Large intestine (tissue), 3 donors: ENCODE measurements at regions not wholly inside any gene's neighbourhood (a gene's known extent, or its start where the extent isn't known, plus 50 kb on each side); places are given as distances from the start of the nearest gene placed in this dataset.

Experiments
- DNase-seq, 2 donors: peaks; one replicate each; pipeline versions ENCODE4 v3.0.0 to v3.0.0-alpha.2; 2013
- H3K27ac ChIP-seq: one replicate; pipeline ENCODE4 v1.5.1; 2013; ENCODE audit warnings: low read length
- H3K27me3 ChIP-seq: 2 replicates; pipeline ENCODE4 v1.6.1; 2013; ENCODE audit warnings: low read length; ENCODE audit not compliant: control insufficient read depth, insufficient read depth
- H3K36me3 ChIP-seq: 2 replicates; pipeline ENCODE4 v1.6.1; 2013; ENCODE audit warnings: low read length; ENCODE audit not compliant: control insufficient read depth, insufficient read depth
- H3K4me1 ChIP-seq: one replicate; pipeline ENCODE4 v1.6.1; 2013; ENCODE audit warnings: low read length; ENCODE audit not compliant: control insufficient read depth, insufficient read depth
- H3K4me3 ChIP-seq: one replicate; pipeline ENCODE4 v1.5.1; 2013; ENCODE audit warnings: low read length
- H3K9me3 ChIP-seq: one replicate; pipeline ENCODE4 v1.6.1; 2013; ENCODE audit warnings: mild to moderate bottlenecking, low read depth, low read length, moderate library complexity; ENCODE audit not compliant: control insufficient read depth
- WGBS: methylation state at CpG from one replicate; pipeline ENCODE4 v1.1.5; 2013; ENCODE audit warnings: low lambda C conversion rate; ENCODE audit not compliant: insufficient coverage; 5-methylcytosine and 5-hydroxymethylcytosine counted together

DNA sequence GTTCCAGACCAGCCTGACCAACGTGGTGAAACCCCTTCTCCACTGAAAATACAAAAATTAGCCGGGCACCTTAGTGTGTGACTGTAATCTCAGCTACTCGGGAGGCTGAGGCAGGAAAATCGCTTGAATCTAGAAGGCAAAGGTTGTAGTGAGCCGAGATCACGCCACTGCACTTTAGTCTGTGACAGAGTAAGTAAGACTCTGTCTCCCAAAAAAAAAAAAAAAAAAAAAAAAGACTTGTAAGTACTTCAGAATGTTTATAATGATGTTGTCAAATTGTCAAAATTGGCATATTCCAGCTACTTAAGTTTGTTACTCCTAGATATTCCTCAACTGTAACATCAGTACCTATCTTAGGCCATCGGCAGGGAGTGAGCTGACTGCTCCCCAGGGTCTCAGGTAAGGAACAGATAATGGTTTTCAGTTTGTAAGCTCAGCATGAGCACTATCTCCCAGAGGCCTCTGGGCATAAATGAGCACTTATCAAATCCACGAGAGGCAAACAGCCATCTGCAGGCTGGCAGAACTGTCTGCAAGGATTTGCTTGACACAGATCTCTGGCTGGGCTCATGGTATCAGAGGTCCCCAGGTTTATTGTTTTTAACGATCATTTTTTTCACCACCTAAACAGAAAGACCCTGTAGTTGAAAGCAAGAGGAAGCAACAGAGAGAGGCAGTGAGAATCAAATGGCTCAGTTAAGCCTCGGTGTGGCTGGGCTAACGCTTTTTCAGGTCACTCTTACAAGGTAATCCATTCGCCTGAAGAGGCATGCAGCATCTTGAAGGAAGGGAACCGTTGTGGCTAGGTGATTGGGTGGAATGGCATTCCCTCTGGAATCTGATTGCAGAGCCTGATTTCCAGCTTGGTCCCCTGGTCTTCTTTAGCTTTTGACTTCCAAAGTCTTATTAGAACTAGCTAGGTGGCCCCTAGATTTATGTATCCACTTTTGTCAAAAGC is 115.9 kb downstream of the LY86 start:
- H3K4me3 ChIP-seq: no peak overlapping the region
- no CpG with 5 or more reads among the region's 13 CpGs for WGBS
- peaks cover 52% of the 10 kb centered on the region for H3K4me1 ChIP-seq
- no peaks in the 10 kb centered on the region for H3K9me3 ChIP-seq
- H3K36me3 ChIP-seq: no peaks in the 10 kb centered on the region
- DNase-seq: peak in 1 of 2 donors; percentile 82
- peak overlapping the region; percentile 90 for H3K27ac ChIP-seq
- H3K27me3 ChIP-seq: no peaks in the 10 kb centered on the region

DNA sequence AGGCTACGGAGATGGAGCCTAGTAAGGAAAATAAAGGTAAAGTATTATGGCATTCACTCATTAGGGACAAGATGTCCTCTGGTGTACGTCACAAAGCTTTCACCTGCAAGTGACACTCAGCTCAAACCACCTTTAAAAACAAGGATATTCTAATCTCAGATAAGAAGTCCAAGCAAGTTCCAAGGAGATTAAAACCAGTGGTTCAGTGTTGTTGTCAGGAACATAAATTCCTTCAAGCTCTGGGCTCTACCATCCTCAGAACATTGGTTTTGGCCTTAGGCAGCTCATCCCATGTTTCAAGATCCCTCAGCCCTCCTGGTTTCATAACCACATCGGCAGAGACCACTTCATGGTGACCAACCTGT is 116.5 kb downstream of the LY86 start:
- no CpG with 5 or more reads among the region's 3 CpGs for WGBS
- DNase-seq: no peak
- no peaks in the 10 kb centered on the region for H3K27me3 ChIP-seq
- H3K36me3 ChIP-seq: no peaks in the 10 kb centered on the region
- H3K4me1 ChIP-seq: peaks cover 45% of the 10 kb centered on the region
- no peaks in the 10 kb centered on the region for H3K9me3 ChIP-seq
- H3K4me3 ChIP-seq: no peak overlapping the region
- H3K27ac ChIP-seq: peak overlapping the region; percentile 90

- H3K4me3 ChIP-seq: no peak overlapping the region
- DNase-seq: no peak
- H3K36me3 ChIP-seq: no peaks in the 10 kb centered on the region
- H3K27me3 ChIP-seq: no peaks in the 10 kb centered on the region
- H3K9me3 ChIP-seq: no peaks in the 10 kb centered on the region
- H3K4me1 ChIP-seq: peaks cover 38% of the 10 kb centered on the region
- no CpG with 5 or more reads among the region's 13 CpGs for WGBS
- H3K27ac ChIP-seq: no peak overlapping the region
These were observed 117.6 kb downstream of the LY86 start for GRCh38 chr6:6705915-6706675.

GRCh38 chr6:6707143-6707542 is 118.6 kb downstream of the LY86 start:
- Histone ChIP-seq H3K27ac (no peak overlapping the region), H3K4me3 (no peak overlapping the region), H3K27me3 (no peaks in the 10 kb centered on the region), H3K36me3 (no peaks in the 10 kb centered on the region), H3K9me3 (no peaks in the 10 kb centered on the region), H3K4me1 (peaks cover 37% of the 10 kb centered on the region)
- no peak for DNase-seq
- no CpG with 5 or more reads among the region's 6 CpGs for WGBS

- WGBS: 100% methylated on average over 1 of the region's 3 CpGs
- no peaks in the 10 kb centered on the region for H3K27me3 ChIP-seq
- H3K4me1 ChIP-seq: peaks cover 30% of the 10 kb centered on the region
- H3K27ac ChIP-seq: no peak overlapping the region
- H3K36me3 ChIP-seq: no peaks in the 10 kb centered on the region
- H3K9me3 ChIP-seq: no peaks in the 10 kb centered on the region
- DNase-seq: no peak
- H3K4me3 ChIP-seq: no peak overlapping the region
These were observed 120.6 kb downstream of the LY86 start for GRCh38 chr6:6709106-6709505.

DNA sequence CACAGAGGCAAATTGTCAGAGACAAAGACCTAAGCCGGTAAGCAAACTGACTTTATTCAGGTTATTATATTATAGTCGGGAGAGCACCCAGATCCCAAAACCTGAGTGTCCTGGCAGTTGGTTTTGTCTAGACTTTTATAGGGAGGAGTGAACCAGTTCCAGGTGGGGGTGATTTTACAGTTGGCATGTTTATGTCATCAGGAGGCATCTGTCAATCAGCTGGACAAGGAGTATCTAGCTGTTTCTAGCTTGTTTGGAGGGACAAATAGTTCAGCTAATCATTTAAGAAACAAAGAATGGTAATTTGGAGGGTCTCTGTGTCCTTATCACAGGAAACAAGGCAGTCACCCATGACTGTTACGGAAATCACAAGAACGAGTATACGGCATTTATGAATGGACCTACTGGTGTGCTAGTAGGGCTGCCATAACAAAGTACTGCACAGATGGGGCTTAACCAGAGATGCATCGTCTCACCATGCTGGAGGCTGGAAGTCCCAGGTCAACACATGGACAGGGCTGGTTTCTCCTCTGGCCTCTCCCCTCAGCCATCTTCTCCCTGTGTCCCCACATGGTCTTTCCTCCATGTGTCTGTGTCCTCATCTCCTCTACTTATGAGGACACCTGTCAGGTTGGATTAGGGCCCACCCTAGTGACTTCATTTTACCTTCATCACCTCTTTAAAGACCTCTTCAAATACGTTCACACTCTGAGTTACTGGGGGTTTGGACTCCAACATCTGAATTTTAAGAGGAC is 122.7 kb downstream of the LY86 start:
- no peak for DNase-seq
- no CpG with 5 or more reads among the region's 7 CpGs for WGBS
- H3K27ac ChIP-seq: no peak overlapping the region
- no peak overlapping the region for H3K4me3 ChIP-seq
- no peaks in the 10 kb centered on the region for H3K36me3 ChIP-seq
- H3K9me3 ChIP-seq: no peaks in the 10 kb centered on the region
- H3K27me3 ChIP-seq: no peaks in the 10 kb centered on the region
- H3K4me1 ChIP-seq: peaks cover 16% of the 10 kb centered on the region

DNA sequence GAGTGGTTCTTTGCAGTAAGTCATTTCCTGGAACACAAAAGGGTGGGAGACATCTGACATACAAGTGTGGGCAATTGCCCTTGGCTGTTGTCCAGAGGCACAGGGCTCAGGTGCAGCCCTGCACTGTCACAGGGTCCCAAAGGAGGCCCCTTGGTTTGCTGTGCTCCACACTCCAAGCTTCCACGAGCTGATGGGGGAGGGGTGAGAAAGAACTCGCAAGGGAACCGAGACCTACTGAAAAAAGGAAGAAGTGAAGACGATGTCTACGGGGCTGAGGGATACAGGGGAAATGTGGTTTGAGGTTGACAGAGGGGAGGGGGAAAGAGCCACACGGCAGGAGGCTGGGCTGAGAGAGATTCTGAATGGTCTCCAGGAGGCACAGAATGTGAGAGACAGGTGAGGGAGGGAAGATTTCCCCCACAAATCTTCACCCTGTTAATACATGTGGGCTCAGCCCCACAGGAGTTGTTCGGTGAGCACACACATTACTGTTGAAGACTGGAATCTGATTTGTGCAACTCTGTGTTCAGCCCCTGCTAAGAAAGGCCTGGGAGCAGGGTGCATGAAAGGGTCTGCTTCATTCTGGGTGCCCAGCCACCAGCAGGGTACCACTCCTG is 123.4 kb downstream of the LY86 start:
- Histone ChIP-seq H3K4me3 (no peak overlapping the region), H3K27me3 (no peaks in the 10 kb centered on the region), H3K36me3 (no peaks in the 10 kb centered on the region), H3K27ac (peak overlapping the region; percentile 2), H3K4me1 (peaks cover 14% of the 10 kb centered on the region), H3K9me3 (no peaks in the 10 kb centered on the region)
- WGBS: 67% methylated on average over 3 of the region's 7 CpGs
- DNase-seq: no peak

- Histone ChIP-seq H3K9me3 (no peaks in the 10 kb centered on the region), H3K4me1 (peaks cover 14% of the 10 kb centered on the region), H3K36me3 (no peaks in the 10 kb centered on the region), H3K27ac (peak overlapping the region; percentile 39), H3K4me3 (no peak overlapping the region), H3K27me3 (no peaks in the 10 kb centered on the region)
- peak; percentile 57 to 66 for DNase-seq
- WGBS: no CpG with 5 or more reads among the region's 25 CpGs
These were observed 124.2 kb downstream of the LY86 start for GRCh38 chr6:6712449-6713403.

- H3K36me3 ChIP-seq: no peaks in the 10 kb centered on the region
- no peak for DNase-seq
- peaks cover 14% of the 10 kb centered on the region for H3K4me1 ChIP-seq
- no peaks in the 10 kb centered on the region for H3K27me3 ChIP-seq
- no CpG with 5 or more reads among the region's 9 CpGs for WGBS
- H3K27ac ChIP-seq: no peak overlapping the region
- H3K4me3 ChIP-seq: no peak overlapping the region
- no peaks in the 10 kb centered on the region for H3K9me3 ChIP-seq
These were observed 125.1 kb downstream of the LY86 start for GRCh38 chr6:6713657-6714056.
